Esophagus muscularis mucosa (tissue), 4 donors: ENCODE measurements at regions not wholly inside any gene's neighbourhood (a gene's known extent, or its start where the extent isn't known, plus 50 kb on each side); places are given as distances from the start of the nearest gene placed in this dataset.

Source experiments
- EP300 ChIP-seq: sonication (generic); formaldehyde crosslinking; IDR thresholded peaks from one replicate; pipeline ENCODE4 v1.6.1; 2017; ENCODE audit warnings: antibody characterized with exemption
- POLR2A ChIP-seq: fragments of 450-650 bp; IDR thresholded peaks from one replicate; pipeline ENCODE4 v1.6.1; 2017; ENCODE audit warnings: antibody characterized with exemption, moderate library complexity, mild to moderate bottlenecking, low read depth
- POLR2AphosphoS5 ChIP-seq, 2 donors: sonication (generic); formaldehyde crosslinking; IDR thresholded peaks; one replicate each; pipeline ENCODE4 v1.6.1; 2017; ENCODE audit warnings: antibody characterized with exemption in 2 of 2
- TF ChIP-seq, protein P1 (sequence below), 3 experiments: fragments of 200-600 bp in 2 of 3; fragments of 450-650 bp in 1 of 3; sonication (generic) in 2 of 3; IDR thresholded peaks; one replicate each; pipeline ENCODE4 v1.5.1; 2017 to 2019; ENCODE audit warnings: antibody characterized with exemption in 3 of 3, mild to moderate bottlenecking in 2 of 3, moderate library complexity in 1 of 3

- TF ChIP-seq, protein P1, sequence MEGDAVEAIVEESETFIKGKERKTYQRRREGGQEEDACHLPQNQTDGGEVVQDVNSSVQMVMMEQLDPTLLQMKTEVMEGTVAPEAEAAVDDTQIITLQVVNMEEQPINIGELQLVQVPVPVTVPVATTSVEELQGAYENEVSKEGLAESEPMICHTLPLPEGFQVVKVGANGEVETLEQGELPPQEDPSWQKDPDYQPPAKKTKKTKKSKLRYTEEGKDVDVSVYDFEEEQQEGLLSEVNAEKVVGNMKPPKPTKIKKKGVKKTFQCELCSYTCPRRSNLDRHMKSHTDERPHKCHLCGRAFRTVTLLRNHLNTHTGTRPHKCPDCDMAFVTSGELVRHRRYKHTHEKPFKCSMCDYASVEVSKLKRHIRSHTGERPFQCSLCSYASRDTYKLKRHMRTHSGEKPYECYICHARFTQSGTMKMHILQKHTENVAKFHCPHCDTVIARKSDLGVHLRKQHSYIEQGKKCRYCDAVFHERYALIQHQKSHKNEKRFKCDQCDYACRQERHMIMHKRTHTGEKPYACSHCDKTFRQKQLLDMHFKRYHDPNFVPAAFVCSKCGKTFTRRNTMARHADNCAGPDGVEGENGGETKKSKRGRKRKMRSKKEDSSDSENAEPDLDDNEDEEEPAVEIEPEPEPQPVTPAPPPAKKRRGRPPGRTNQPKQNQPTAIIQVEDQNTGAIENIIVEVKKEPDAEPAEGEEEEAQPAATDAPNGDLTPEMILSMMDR (IDR thresholded peaks at IDR 0.05) = no peak
- TF ChIP-seq POLR2A = no peak
- no peak for TF ChIP-seq POLR2AphosphoS5 (IDR thresholded peaks at IDR 0.05)
- TF ChIP-seq EP300 = no peak
These were observed 71.1 kb upstream of the MAP4K3 start for GRCh38 chr2:39508198-39508597.
